Peyer's patch (tissue), 4 donors: ENCODE measurements at regions not wholly inside any gene's neighbourhood (a gene's known extent, or its start where the extent isn't known, plus 50 kb on each side); places are given as distances from the start of the nearest gene placed in this dataset.

ENCODE experiments used
- DNase-seq, 3 donors: peaks; one replicate each; pipeline ENCODE4 v3.0.0-alpha.2; 2017 to 2019
- H3K27ac ChIP-seq, 4 donors: fragments of 200-600 bp; sonication (generic); one replicate each; pipeline ENCODE4 v1.5.1; 2016 to 2019
- H3K27me3 ChIP-seq, 2 donors: fragments of 200-600 bp; sonication (generic); one replicate each; pipeline ENCODE4 v1.5.1; 2019
- H3K36me3 ChIP-seq, 3 donors: fragments of 200-600 bp; sonication (generic); one replicate each; pipeline ENCODE4 v1.5.1; 2016 to 2019
- H3K4me1 ChIP-seq, 4 donors: fragments of 200-600 bp; sonication (generic); one replicate each; pipeline ENCODE4 v1.5.1; 2016 to 2019
- H3K4me3 ChIP-seq, 4 donors: fragments of 200-600 bp; sonication (generic); 1 replicate in 3 of 4; 2 replicates in 1 of 4; pipeline ENCODE4 v1.5.1; 2016 to 2019; ENCODE audit warnings: mild to moderate bottlenecking in 1 of 4
- H3K9me3 ChIP-seq, 4 donors: fragments of 200-600 bp; sonication (generic); one replicate each; pipeline ENCODE4 v1.5.1; 2016 to 2019; ENCODE audit warnings: mild to moderate bottlenecking in 1 of 4
- POLR2A ChIP-seq, 2 donors: fragments of 450-650 bp; IDR thresholded peaks; one replicate each; pipeline ENCODE4 v1.5.1; 2017; ENCODE audit warnings: antibody characterized with exemption in 2 of 2, mild to moderate bottlenecking in 2 of 2, moderate library complexity in 2 of 2
- TF ChIP-seq, protein P1 (sequence below), 6 experiments: fragments of 450-650 bp in 4 of 6; fragments of 200-600 bp in 2 of 6; sonication (generic) in 1 of 6; IDR thresholded peaks; one replicate each; pipeline ENCODE4 v1.5.1; 2017 to 2019; ENCODE audit warnings: antibody characterized with exemption in 6 of 6, mild to moderate bottlenecking in 3 of 6, moderate library complexity in 1 of 6

GRCh38 chr6:71194724-71195123, 93.9 kb upstream of the OGFRL1 start:
- Histone ChIP-seq H3K36me3 (no peaks in the 10 kb centered on the region), H3K4me3 (no peak overlapping the region), H3K27me3 (no peaks in the 10 kb centered on the region), H3K9me3 (no peaks in the 10 kb centered on the region), H3K4me1 (no peaks in the 10 kb centered on the region), H3K27ac (no peak overlapping the region)
- DNase-seq, result no peak
- TF ChIP-seq, protein P1, sequence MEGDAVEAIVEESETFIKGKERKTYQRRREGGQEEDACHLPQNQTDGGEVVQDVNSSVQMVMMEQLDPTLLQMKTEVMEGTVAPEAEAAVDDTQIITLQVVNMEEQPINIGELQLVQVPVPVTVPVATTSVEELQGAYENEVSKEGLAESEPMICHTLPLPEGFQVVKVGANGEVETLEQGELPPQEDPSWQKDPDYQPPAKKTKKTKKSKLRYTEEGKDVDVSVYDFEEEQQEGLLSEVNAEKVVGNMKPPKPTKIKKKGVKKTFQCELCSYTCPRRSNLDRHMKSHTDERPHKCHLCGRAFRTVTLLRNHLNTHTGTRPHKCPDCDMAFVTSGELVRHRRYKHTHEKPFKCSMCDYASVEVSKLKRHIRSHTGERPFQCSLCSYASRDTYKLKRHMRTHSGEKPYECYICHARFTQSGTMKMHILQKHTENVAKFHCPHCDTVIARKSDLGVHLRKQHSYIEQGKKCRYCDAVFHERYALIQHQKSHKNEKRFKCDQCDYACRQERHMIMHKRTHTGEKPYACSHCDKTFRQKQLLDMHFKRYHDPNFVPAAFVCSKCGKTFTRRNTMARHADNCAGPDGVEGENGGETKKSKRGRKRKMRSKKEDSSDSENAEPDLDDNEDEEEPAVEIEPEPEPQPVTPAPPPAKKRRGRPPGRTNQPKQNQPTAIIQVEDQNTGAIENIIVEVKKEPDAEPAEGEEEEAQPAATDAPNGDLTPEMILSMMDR (IDR thresholded peaks at IDR 0.05), result no peak
- TF ChIP-seq POLR2A (IDR thresholded peaks at IDR 0.05), result no peak

- no peak for TF ChIP-seq POLR2A (IDR thresholded peaks at IDR 0.05)
- TF ChIP-seq, protein P1 (IDR thresholded peaks at IDR 0.05), result no peak
- no peaks in the 10 kb centered on the region for H3K4me1 ChIP-seq
- DNase-seq, result no peak
- no peak overlapping the region for H3K4me3 ChIP-seq
- H3K9me3 ChIP-seq, result no peaks in the 10 kb centered on the region
- H3K27ac ChIP-seq, result no peak overlapping the region
- no peaks in the 10 kb centered on the region for H3K27me3 ChIP-seq
- no peaks in the 10 kb centered on the region for H3K36me3 ChIP-seq
Measured at GRCh38 chr6:71197267-71197666, 91.3 kb upstream of the OGFRL1 start.

DNA sequence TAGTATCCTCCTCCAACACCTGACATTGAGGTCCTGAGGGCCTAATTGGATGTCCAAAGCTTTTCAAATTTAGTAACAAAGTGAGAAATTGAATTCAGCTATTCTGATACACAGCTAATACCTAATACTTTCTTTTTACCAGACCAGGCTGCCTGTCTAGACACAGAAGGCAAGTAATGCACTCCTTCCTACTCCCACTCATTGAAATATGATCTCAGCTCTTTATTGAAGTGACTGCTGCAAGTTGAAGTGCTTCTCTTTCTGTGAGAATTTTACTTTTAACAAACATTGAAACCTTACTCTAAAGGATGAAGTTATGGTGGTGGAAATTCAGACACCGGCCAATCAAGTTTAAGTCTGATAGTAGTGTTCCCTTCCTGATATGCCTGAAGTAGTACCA, 90.8 kb upstream of the OGFRL1 start:
- Histone ChIP-seq H3K27me3 (no peaks in the 10 kb centered on the region), H3K4me1 (no peaks in the 10 kb centered on the region), H3K4me3 (no peak overlapping the region), H3K9me3 (no peaks in the 10 kb centered on the region), H3K27ac (no peak overlapping the region), H3K36me3 (no peaks in the 10 kb centered on the region)
- DNase-seq, result no peak
- TF ChIP-seq, protein P1 (IDR thresholded peaks at IDR 0.05), result no peak
- no peak for TF ChIP-seq POLR2A (IDR thresholded peaks at IDR 0.05)

- Histone ChIP-seq H3K27ac (no peak overlapping the region), H3K4me1 (no peaks in the 10 kb centered on the region), H3K4me3 (no peak overlapping the region), H3K27me3 (no peaks in the 10 kb centered on the region), H3K36me3 (no peaks in the 10 kb centered on the region), H3K9me3 (no peaks in the 10 kb centered on the region)
- DNase-seq, result no peak
- TF ChIP-seq POLR2A (IDR thresholded peaks at IDR 0.05), result no peak
- TF ChIP-seq, protein P1 (IDR thresholded peaks at IDR 0.05), result no peak
Measured at GRCh38 chr6:71198908-71199307, 89.7 kb upstream of the OGFRL1 start.

DNA sequence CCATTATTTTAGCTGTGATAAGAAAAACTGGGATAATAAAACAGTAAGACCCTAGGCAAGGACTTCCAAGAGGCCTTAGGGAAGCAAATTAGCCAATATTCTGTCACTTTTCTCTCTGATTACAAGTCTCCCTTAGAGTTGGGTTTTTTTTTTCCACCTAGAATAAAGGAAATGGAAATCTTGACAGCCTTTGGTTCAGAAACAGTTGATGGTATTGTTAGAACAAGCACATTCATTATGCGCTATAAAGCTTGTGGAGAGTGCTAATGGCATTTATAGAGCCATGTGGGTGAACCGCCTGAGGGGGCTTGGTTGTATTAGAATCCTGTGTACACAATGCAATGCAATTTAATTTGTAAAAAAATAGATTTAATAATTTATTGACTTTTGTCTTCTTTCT, 88.9 kb upstream of the OGFRL1 start:
- TF ChIP-seq, protein P1 (IDR thresholded peaks at IDR 0.05), result no peak
- no peak for TF ChIP-seq POLR2A (IDR thresholded peaks at IDR 0.05)
- no peaks in the 10 kb centered on the region for H3K27me3 ChIP-seq

DNA sequence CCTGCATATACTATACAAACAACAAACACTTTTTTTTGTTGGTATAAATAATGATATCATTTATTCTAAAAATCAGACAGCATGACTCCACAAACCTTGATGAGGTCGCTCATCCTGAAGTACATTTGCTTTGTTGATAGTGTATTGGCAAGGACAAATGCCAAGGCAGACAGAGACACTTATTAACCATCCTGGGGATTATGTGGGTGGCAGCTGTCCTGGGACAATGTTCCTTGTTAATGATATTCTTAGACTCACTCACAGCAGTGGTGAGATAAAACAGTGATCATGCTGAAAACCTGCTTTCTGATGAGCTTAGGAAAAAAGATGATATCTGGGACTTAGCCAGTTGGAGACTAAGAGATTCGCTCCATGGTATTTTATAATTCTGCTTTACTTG, 85.4 kb upstream of the OGFRL1 start:
- Histone ChIP-seq H3K9me3 (no peaks in the 10 kb centered on the region), H3K4me3 (no peak overlapping the region), H3K4me1 (no peaks in the 10 kb centered on the region), H3K36me3 (no peaks in the 10 kb centered on the region), H3K27me3 (no peaks in the 10 kb centered on the region), H3K27ac (no peak overlapping the region)
- no peak for DNase-seq
- TF ChIP-seq, protein P1 (IDR thresholded peaks at IDR 0.05), result no peak
- no peak for TF ChIP-seq POLR2A (IDR thresholded peaks at IDR 0.05)

More for the DNA sequence above, 88.9 kb upstream of the OGFRL1 start:
- no peaks in the 10 kb centered on the region for H3K4me1 ChIP-seq
- H3K36me3 ChIP-seq, result no peaks in the 10 kb centered on the region
- no peak overlapping the region for H3K4me3 ChIP-seq
- H3K9me3 ChIP-seq, result no peaks in the 10 kb centered on the region
- no peak for DNase-seq
- H3K27ac ChIP-seq, result no peak overlapping the region
